ENCODE measurements at regions not wholly inside any gene's neighbourhood (a gene's known extent, or its start where the extent isn't known, plus 50 kb on each side); places are given as distances from the start of the nearest gene placed in this dataset.

DNA sequence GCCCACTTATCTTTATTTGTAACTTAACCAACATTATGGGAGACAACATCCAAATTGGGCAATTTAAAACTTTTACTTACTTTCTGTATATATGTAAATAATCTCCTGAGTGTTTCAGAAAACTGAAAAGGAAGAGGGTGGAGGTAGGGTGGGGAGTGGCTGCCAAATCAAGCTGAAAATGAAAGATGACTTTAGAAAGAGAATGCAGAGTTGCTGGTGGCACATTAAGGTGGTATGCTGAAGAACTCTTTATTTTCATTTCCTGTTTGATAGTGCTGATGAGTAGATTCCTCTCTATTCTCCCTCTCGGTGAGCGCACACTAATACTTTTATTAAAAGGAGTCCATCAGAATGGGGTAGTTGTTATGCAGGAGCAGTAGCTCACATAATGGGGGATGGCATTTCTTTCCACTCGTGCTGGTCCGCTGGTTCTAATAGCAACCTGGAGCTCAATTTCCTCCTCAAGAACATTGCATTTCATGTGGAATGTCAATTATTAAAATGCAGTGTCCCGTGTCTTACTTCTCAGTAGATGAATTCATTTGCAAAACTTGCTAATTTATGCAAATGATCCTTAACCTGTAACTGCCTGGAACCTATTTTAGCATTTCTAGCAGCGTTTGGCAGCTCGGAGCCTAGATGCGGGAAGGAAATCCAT is 466.9 kb upstream of the HNRNPA3 start:
- TF ChIP-seq MAFK (IDR thresholded peaks at IDR 0.05; ENCODE audit: partially characterized antibody) (no peak), RNF2 (IDR thresholded peaks at IDR 0.05; ENCODE audit: borderline replicate concordance, low read depth) (no peak), POLR2A (IDR thresholded peaks at IDR 0.05; ENCODE audit: low read length) (no peak), RAD21 (conservative IDR thresholded peaks at IDR 0.05 in 1 of 2, IDR thresholded peaks at IDR 0.05 in 1 of 2) (no peak), RCOR1 (IDR thresholded peaks at IDR 0.05; ENCODE audit: low read depth, low read length) (no peak), TP53 (CRISPR knock-in tag; IDR thresholded peaks at IDR 0.05) (no peak), NR3C1 (IDR thresholded peaks at IDR 0.05) (no peak)
- TF ChIP-seq, protein P1, sequence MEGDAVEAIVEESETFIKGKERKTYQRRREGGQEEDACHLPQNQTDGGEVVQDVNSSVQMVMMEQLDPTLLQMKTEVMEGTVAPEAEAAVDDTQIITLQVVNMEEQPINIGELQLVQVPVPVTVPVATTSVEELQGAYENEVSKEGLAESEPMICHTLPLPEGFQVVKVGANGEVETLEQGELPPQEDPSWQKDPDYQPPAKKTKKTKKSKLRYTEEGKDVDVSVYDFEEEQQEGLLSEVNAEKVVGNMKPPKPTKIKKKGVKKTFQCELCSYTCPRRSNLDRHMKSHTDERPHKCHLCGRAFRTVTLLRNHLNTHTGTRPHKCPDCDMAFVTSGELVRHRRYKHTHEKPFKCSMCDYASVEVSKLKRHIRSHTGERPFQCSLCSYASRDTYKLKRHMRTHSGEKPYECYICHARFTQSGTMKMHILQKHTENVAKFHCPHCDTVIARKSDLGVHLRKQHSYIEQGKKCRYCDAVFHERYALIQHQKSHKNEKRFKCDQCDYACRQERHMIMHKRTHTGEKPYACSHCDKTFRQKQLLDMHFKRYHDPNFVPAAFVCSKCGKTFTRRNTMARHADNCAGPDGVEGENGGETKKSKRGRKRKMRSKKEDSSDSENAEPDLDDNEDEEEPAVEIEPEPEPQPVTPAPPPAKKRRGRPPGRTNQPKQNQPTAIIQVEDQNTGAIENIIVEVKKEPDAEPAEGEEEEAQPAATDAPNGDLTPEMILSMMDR (IDR thresholded peaks at IDR 0.05), result no peak
- TF ChIP-seq, protein P2, sequence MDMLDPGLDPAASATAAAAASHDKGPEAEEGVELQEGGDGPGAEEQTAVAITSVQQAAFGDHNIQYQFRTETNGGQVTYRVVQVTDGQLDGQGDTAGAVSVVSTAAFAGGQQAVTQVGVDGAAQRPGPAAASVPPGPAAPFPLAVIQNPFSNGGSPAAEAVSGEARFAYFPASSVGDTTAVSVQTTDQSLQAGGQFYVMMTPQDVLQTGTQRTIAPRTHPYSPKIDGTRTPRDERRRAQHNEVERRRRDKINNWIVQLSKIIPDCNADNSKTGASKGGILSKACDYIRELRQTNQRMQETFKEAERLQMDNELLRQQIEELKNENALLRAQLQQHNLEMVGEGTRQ (IDR thresholded peaks at IDR 0.05), result no peak
- TF ChIP-seq, protein P3, sequence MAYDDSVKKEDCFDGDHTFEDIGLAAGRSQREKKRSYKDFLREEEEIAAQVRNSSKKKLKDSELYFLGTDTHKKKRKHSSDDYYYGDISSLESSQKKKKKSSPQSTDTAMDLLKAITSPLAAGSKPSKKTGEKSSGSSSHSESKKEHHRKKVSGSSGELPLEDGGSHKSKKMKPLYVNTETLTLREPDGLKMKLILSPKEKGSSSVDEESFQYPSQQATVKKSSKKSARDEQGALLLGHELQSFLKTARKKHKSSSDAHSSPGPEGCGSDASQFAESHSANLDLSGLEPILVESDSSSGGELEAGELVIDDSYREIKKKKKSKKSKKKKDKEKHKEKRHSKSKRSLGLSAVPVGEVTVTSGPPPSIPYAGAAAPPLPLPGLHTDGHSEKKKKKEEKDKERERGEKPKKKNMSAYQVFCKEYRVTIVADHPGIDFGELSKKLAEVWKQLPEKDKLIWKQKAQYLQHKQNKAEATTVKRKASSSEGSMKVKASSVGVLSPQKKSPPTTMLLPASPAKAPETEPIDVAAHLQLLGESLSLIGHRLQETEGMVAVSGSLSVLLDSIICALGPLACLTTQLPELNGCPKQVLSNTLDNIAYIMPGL (CRISPR knock-in tag; IDR thresholded peaks at IDR 0.05; ENCODE audit: borderline replicate concordance), result no peak
- TF ChIP-seq, protein P4, sequence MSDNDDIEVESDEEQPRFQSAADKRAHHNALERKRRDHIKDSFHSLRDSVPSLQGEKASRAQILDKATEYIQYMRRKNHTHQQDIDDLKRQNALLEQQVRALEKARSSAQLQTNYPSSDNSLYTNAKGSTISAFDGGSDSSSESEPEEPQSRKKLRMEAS (IDR thresholded peaks at IDR 0.05), result no peak

Data from A549 (cell line).